Fibroblast of lung (primary cell): ENCODE measurements at regions not wholly inside any gene's neighbourhood (a gene's known extent, or its start where the extent isn't known, plus 50 kb on each side); places are given as distances from the start of the nearest gene placed in this dataset.
"Not testable (repeated sequence)": the region's sequence is repeated elsewhere in the genome, so short reads cannot be mapped to it uniquely, and the experiment has no call there.

Experiments used
- DNase-seq, 2 donors: peaks; one replicate each; pipeline versions ENCODE4 v3.0.0 to v3.0.0-alpha.2; 2010; ENCODE audit warnings: low read depth in 2 of 2
- H2AFZ ChIP-seq: 2 replicates; pipeline ENCODE4 v1.5.1; 2012; ENCODE audit warnings: low read length, control low read depth, inconsistent platforms
- H3K27ac ChIP-seq: 2 replicates; pipeline ENCODE4 v1.5.1; 2011; ENCODE audit warnings: low read length, control low read depth; ENCODE audit not compliant: insufficient read depth
- H3K27me3 ChIP-seq: 2 replicates; pipeline ENCODE4 v1.5.1; 2011; ENCODE audit warnings: mild to moderate bottlenecking, low read length; ENCODE audit not compliant: control insufficient read depth, insufficient read depth
- H3K36me3 ChIP-seq: 2 replicates; pipeline ENCODE4 v1.5.1; 2011; ENCODE audit warnings: low read length; ENCODE audit not compliant: control insufficient read depth, insufficient read depth
- H3K4me1 ChIP-seq: 2 replicates; pipeline ENCODE4 v1.5.1; 2011; ENCODE audit warnings: low read length; ENCODE audit not compliant: control insufficient read depth, insufficient read depth; ENCODE audit errors: extremely low read depth
- H3K4me2 ChIP-seq: 2 replicates; pipeline ENCODE4 v1.5.1; 2011; ENCODE audit warnings: low read length, control low read depth; ENCODE audit not compliant: insufficient read depth; ENCODE audit errors: extremely low read depth
- H3K4me3 ChIP-seq, 4 experiments: fragments of 200-600 bp in 1 of 4; sonication (generic) in 1 of 4; replicated peaks in 1 of 4; 2 replicates each; pipeline ENCODE4 v1.5.1; 2011 to 2016; ENCODE audit warnings: low read length in 4 of 4, low read depth in 3 of 4, mild to moderate bottlenecking in 3 of 4, control low read depth in 2 of 4, inconsistent platforms in 1 of 4, mixed read lengths in 1 of 4; ENCODE audit not compliant: insufficient read depth in 1 of 4; ENCODE audit errors: control extremely low read depth in 1 of 4
- H3K79me2 ChIP-seq: 2 replicates; pipeline ENCODE4 v1.5.1; 2012; ENCODE audit warnings: mild to moderate bottlenecking, low read length, inconsistent platforms; ENCODE audit not compliant: control insufficient read depth, insufficient read depth
- H3K9ac ChIP-seq: 2 replicates; pipeline ENCODE4 v1.5.1; 2011; ENCODE audit warnings: mild to moderate bottlenecking, low read length, control low read depth; ENCODE audit not compliant: insufficient read depth
- H3K9me3 ChIP-seq: 2 replicates; pipeline ENCODE4 v1.5.1; 2012; ENCODE audit warnings: low read depth, low read length; ENCODE audit not compliant: control insufficient read depth, insufficient read depth
- H4K20me1 ChIP-seq: 2 replicates; pipeline ENCODE4 v1.5.1; 2011; ENCODE audit warnings: low read length; ENCODE audit not compliant: control insufficient read depth, insufficient read depth; ENCODE audit errors: extremely low read depth

DNA sequence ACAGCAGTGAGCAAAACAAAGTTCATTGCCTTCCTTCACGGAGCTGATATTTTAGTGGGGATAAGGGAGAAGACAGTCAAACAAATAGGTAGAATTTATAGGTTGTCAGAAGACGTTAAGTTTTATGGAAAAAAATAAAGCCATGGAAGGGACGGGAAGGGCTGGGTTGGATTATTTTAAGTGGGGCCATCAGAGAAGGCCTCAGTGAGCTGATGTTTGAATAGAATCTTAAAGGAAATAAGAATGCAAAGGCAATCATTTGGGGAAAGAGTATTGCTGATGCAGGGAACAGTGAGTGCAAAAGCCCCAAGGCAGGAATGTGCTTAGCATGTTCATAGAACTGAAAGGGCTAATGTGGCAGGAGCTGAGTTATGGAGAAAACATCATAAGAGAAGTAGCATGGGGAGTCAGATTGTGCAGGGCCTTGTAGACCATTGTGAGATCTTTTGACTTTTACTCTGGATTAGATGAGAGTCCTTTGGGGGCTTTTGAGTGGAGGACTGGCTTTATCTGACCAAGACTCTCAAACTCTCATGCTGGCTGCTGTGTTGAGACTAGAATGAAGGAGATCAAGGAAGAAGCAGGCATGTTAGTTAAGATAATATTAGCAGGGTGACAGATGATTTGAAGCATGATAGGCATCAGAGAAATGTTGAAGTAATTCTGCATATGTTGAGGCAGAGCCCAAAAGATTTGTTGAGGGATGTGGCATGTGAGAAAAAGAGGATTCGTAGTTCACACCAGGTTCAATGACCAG, 104.5 kb upstream of the TPTE start:
- not testable (repeated sequence) for H3K4me2 ChIP-seq, H3K9ac ChIP-seq, H3K4me1 ChIP-seq, H2AFZ ChIP-seq, H3K4me3 ChIP-seq, H3K9me3 ChIP-seq, H4K20me1 ChIP-seq, H3K36me3 ChIP-seq, DNase-seq, H3K27me3 ChIP-seq, H3K27ac ChIP-seq, H3K79me2 ChIP-seq

DNA sequence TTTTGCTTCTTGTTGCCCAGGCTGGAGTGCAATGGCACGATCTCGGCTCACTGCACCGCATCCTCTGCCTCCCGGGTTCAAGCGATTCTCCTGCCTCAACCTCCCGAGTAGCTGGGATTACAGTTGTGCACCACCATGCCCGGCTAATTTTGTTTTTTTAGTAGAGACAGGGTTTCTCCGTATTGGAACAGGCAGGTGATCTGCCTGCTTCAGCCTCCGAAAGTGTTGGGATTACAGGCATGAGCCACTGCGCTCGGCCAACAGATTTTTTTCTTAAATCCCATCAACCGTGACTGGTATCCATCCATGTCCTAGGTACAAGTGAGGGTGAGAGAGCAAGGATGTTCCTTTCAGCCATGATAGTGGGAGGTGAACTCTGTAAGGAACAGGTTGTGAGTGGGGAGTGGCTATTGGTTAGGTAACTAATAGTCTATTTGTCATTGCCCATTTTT, 103.8 kb upstream of the TPTE start:
- not testable (repeated sequence) for H3K4me3 ChIP-seq, H3K9me3 ChIP-seq, H3K27me3 ChIP-seq, H3K9ac ChIP-seq, H3K4me2 ChIP-seq, H4K20me1 ChIP-seq, H3K79me2 ChIP-seq, H3K36me3 ChIP-seq, H2AFZ ChIP-seq, H3K4me1 ChIP-seq, H3K27ac ChIP-seq, DNase-seq

DNA sequence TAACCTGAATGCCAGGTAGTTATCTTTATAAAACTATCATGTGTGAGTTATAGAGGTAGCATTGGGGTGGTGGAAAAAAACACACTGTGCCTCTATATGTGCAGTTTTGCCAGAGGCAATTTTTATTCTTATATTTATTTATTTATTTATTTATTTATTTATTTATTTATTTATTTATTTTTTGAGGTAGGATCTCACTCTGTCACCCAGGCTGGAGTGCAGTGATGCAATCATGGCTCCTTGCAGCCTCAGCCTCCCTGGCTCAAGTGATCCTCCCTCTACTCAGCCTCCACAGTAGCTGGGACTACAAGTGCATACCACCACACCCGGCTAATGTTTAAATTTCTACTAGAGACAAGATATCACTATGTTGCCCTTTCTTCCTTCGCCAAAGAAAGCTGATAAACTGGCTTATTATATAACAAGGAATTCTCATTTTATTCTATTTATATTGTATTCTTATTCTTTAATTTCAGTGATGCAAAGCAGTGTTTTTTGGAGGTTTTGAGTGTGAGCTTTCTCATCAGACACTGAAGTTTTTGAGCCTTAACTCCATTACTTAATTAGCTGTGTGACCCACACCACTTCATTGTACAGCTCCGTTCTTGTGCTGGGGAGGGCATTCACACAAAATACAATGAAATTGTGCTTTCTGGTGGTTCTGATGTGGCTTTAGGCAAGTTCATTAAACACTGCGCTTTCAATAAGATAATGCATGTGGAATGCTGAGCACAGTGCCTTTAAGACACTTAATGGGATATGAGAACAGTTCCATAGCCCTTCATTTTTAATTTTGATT, 102.9 kb upstream of the TPTE start:
- H3K9ac ChIP-seq, H4K20me1 ChIP-seq, H3K9me3 ChIP-seq: not testable (repeated sequence)

DNA sequence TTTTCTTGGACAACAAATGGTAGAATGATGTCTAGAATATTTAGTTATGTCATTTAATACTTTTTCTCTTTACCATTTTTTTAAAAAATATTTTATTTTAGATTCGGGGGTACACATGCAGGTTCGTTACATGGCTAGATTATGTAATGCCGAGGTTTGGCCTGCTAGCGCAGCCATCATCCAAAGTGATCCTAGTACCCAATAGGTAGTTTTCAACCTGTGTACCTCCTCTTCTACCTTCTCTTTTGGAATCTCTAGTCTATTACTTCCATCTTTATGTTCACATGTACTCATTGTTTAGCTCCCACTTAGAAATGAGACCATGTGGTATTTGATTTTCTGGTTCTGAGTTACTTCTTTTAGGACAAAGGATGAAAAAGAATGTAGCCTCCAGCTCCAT, 100.2 kb upstream of the TPTE start:
- H3K4me1 ChIP-seq, DNase-seq, H3K9ac ChIP-seq, H3K36me3 ChIP-seq, H3K79me2 ChIP-seq, H3K9me3 ChIP-seq, H2AFZ ChIP-seq, H4K20me1 ChIP-seq, H3K4me3 ChIP-seq, H3K27me3 ChIP-seq, H3K4me2 ChIP-seq, H3K27ac ChIP-seq: not testable (repeated sequence)

More for the DNA sequence above, 102.9 kb upstream of the TPTE start:
- H3K79me2 ChIP-seq, H3K27ac ChIP-seq, H2AFZ ChIP-seq, H3K4me3 ChIP-seq, DNase-seq, H3K27me3 ChIP-seq, H3K4me1 ChIP-seq, H3K36me3 ChIP-seq, H3K4me2 ChIP-seq: not testable (repeated sequence)

DNA sequence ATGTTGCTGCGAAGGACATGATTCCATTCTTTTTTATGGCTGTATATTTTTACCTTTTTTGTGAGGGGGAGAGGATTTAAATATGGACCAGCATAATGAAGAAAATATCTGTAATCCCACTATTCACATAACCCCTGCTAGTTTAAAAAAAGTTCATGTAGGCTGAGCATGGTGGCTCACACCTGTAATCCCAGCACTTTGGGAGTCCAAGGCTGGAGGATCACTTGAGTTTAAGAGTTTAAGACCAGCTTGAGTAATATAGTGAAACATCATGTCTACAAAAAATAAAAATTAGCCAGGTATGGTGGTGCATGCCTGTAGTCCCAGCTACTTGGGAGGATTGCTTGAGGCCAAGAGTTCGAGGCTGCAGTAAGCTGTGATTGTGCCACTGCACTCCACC, 99.8 kb upstream of the TPTE start:
- H3K4me1 ChIP-seq, H3K27ac ChIP-seq, H3K36me3 ChIP-seq, H3K9me3 ChIP-seq, H3K4me3 ChIP-seq, H3K27me3 ChIP-seq, DNase-seq, H3K79me2 ChIP-seq, H3K4me2 ChIP-seq, H3K9ac ChIP-seq, H2AFZ ChIP-seq, H4K20me1 ChIP-seq: not testable (repeated sequence)

DNA sequence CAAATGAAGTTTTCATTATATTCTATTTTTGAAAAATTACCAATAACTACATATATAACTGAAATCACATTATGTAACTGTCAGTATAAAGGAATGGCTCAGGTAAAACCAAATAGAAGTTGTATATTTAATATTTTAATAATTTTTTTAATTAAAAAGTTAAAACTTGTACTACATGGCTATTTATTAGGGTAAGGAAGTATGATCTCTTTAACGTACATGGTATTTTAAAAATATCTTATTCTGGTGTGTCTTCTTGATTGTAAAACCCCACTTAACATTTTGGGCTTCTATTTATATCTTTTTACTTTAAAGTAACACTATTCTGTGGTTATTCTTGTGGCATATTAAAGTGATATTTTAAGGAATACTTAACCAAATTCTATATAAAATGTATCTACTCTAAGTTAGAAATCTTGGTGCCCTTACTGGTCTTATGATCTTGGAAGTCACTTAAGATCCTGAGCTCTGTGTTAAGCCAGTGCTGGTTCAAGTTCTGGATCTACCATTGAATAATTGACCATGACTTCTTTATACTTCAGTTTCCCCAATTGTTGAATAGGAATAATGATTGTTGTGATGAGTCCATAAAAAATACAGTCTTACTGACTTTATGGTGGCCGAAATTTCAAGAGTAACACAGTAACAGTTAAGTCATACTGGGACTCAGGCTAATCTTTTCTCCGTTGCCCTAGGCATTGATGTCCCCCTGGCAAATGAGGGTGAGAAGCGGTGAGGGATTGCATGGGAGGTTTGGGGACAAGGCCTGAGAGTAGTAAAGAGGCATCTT, 97.1 kb upstream of the TPTE start:
- H3K4me3 ChIP-seq, H3K27me3 ChIP-seq, H2AFZ ChIP-seq, H3K79me2 ChIP-seq, DNase-seq, H3K4me1 ChIP-seq, H3K9ac ChIP-seq, H4K20me1 ChIP-seq, H3K4me2 ChIP-seq, H3K36me3 ChIP-seq, H3K27ac ChIP-seq: not testable (repeated sequence)
- H3K9me3 ChIP-seq: peaks cover 10% of the 10 kb centered on the region
